ENCODE measurements at regions not wholly inside any gene's neighbourhood (a gene's known extent, or its start where the extent isn't known, plus 50 kb on each side); places are given as distances from the start of the nearest gene placed in this dataset.

GRCh38 chr13:36555151-36555986, 118.5 kb upstream of the SERTM1 start:
- no peak for TF ChIP-seq CTCF (IDR thresholded peaks at IDR 0.05; ENCODE audit: control insufficient read depth, insufficient read depth, low read depth, low read length, missing control alignments)
- H3K4me3 ChIP-seq (ENCODE audit: control insufficient read depth, low read depth, low read length), result no peak overlapping the region
- no peak for DNase-seq (ENCODE audit: low read depth)

GRCh38 chr13:36559375-36559774, 114.4 kb upstream of the SERTM1 start:
- no peak for TF ChIP-seq CTCF (IDR thresholded peaks at IDR 0.05; ENCODE audit: control insufficient read depth, insufficient read depth, low read depth, low read length, missing control alignments)
- no peak overlapping the region for H3K4me3 ChIP-seq (ENCODE audit: control insufficient read depth, low read depth, low read length)
- no peak for DNase-seq (ENCODE audit: low read depth)

- H3K4me3 ChIP-seq (ENCODE audit: control insufficient read depth, low read depth, low read length), result no peak overlapping the region
- no peak for DNase-seq (ENCODE audit: low read depth)
- TF ChIP-seq CTCF (IDR thresholded peaks at IDR 0.05; ENCODE audit: control insufficient read depth, insufficient read depth, low read depth, low read length, missing control alignments), result no peak
These were observed 106.3 kb upstream of the SERTM1 start for GRCh38 chr13:36567485-36567884.

- no peak for TF ChIP-seq CTCF (IDR thresholded peaks at IDR 0.05; ENCODE audit: control insufficient read depth, insufficient read depth, low read depth, low read length, missing control alignments)
- no peak for DNase-seq (ENCODE audit: low read depth)
- no peak overlapping the region for H3K4me3 ChIP-seq (ENCODE audit: control insufficient read depth, low read depth, low read length)
These were observed 103.3 kb upstream of the SERTM1 start for GRCh38 chr13:36570489-36570888.

GRCh38 chr13:36571444-36571843, 102.4 kb upstream of the SERTM1 start:
- no peak for DNase-seq (ENCODE audit: low read depth)
- TF ChIP-seq CTCF (IDR thresholded peaks at IDR 0.05; ENCODE audit: control insufficient read depth, insufficient read depth, low read depth, low read length, missing control alignments), result no peak

GRCh38 chr13:36582977-36583376, 90.8 kb upstream of the SERTM1 start:
- DNase-seq (ENCODE audit: low read depth), result no peak
- H3K4me3 ChIP-seq (ENCODE audit: control insufficient read depth, low read depth, low read length), result no peak overlapping the region
- TF ChIP-seq CTCF (IDR thresholded peaks at IDR 0.05; ENCODE audit: control insufficient read depth, insufficient read depth, low read depth, low read length, missing control alignments), result no peak

More at GRCh38 chr13:36571444-36571843, 102.4 kb upstream of the SERTM1 start:
- H3K4me3 ChIP-seq (ENCODE audit: control insufficient read depth, low read depth, low read length), result no peak overlapping the region
